HCT116 (cell line): ENCODE measurements at regions not wholly inside any gene's neighbourhood (a gene's known extent, or its start where the extent isn't known, plus 50 kb on each side); places are given as distances from the start of the nearest gene placed in this dataset.

Experiments used
- ATAC-seq: fragments of 200-7000 bp; cut with Tn5 transposase; 2 replicates; pipeline ENCODE4 v1.9.1; 2020; ENCODE audit warnings: mild to moderate bottlenecking, moderate library complexity
- BruUV-seq: library from RNA; stranded (reverse); fragments of 400-500 nt; replicated peaks from 2 replicates; lab custom pipeline; 2021; lab: Mats Ljungman, UMichigan
- CTCF ChIA-PET: fragments of 300-600 bp; sonication (Branson Sonifier 250); formaldehyde crosslinking; loops from one replicate; lab custom pipeline; 2021; ENCODE audit warnings: antibody characterized with exemption; lab: Charles Lee
- POLR2A ChIA-PET: fragments of 300-600, 350-600 bp; sonication (Branson Sonifier 250); formaldehyde crosslinking; loops from one replicate; lab custom pipeline; 2021; ENCODE audit warnings: antibody characterized with exemption; lab: Charles Lee
- RAD21 ChIA-PET, 2 experiments: fragments of 300-600 bp; sonication (Branson Sonifier 250); formaldehyde crosslinking; loops; one replicate each; lab custom pipeline; 2023; ENCODE audit warnings: low total read pairs in 2 of 2; ENCODE audit not compliant: uncharacterized antibody in 2 of 2, unreplicated experiment in 2 of 2, low non-redundant PET in 1 of 2; lab: Charles Lee
- DNase-seq: peaks from one replicate; pipeline ENCODE4 v3.0.0-alpha.2; 2010; ENCODE audit warnings: low read depth, low spot score
- H2AFZ ChIP-seq: fragments of 200-600 bp; shearing (Covaris generic), sonication (generic); 2 replicates; pipeline ENCODE4 v1.6.1; 2017; ENCODE audit warnings: low read depth, mixed run types, mixed read lengths, antibody characterized with exemption, low read length; ENCODE audit not compliant: poor library complexity, severe bottlenecking
- H3K27ac ChIP-seq: 2 replicates; pipeline ENCODE4 v1.5.1; 2012; ENCODE audit warnings: low read depth, low read length
- H3K27me3 ChIP-seq: fragments of 200-600 bp; sonication (generic); 2 replicates; pipeline ENCODE4 v1.6.1; 2016; ENCODE audit warnings: mixed run types, low read length, mixed read lengths; ENCODE audit not compliant: insufficient read depth
- H3K36me3 ChIP-seq, 2 experiments: fragments of 200-500 bp in 1 of 2; fragments of 200-600 bp in 1 of 2; sonication (Bioruptor generic) in 1 of 2; sonication (generic) in 1 of 2; 2 replicates each; pipeline versions ENCODE4 v1.5.1 to v1.6.1; 2014 to 2016; ENCODE audit warnings: low read length in 2 of 2, inconsistent platforms in 1 of 2, mixed read lengths in 1 of 2, mixed run types in 1 of 2; ENCODE audit not compliant: insufficient read depth in 2 of 2, control insufficient read depth in 1 of 2
- H3K4me1 ChIP-seq, 2 experiments: fragments of 200-600 bp in 1 of 2; sonication (generic) in 1 of 2; 2 replicates each; pipeline versions ENCODE4 v1.5.1 to v1.6.1; 2012 to 2017; ENCODE audit warnings: low read length in 2 of 2, inconsistent platforms in 1 of 2, mild to moderate bottlenecking in 1 of 2, mixed read lengths in 1 of 2, mixed run types in 1 of 2, moderate library complexity in 1 of 2; ENCODE audit not compliant: insufficient read depth in 2 of 2, control insufficient read depth in 1 of 2
- H3K4me2 ChIP-seq: fragments of 200-600 bp; sonication (generic); 2 replicates; pipeline ENCODE4 v1.6.1; 2017; ENCODE audit warnings: mixed run types, low read length, mixed read lengths
- H3K4me3 ChIP-seq, 2 experiments: fragments of 200-600 bp in 1 of 2; sonication (generic) in 1 of 2; replicated peaks in 1 of 2; 2 replicates each; pipeline ENCODE4 v1.5.1; 2011 to 2016; ENCODE audit warnings: low read length in 2 of 2, control low read depth in 1 of 2, low read depth in 1 of 2, mild to moderate bottlenecking in 1 of 2, mixed read lengths in 1 of 2, mixed run types in 1 of 2
- H3K79me2 ChIP-seq: fragments of 200-600 bp; sonication (generic); 2 replicates; pipeline ENCODE4 v1.6.1; 2017; ENCODE audit warnings: mild to moderate bottlenecking, mixed run types, low read length, moderate library complexity, mixed read lengths; ENCODE audit not compliant: insufficient read depth
- H3K9ac ChIP-seq: fragments of 200-600 bp; sonication (generic); 2 replicates; pipeline ENCODE4 v1.6.1; 2016; ENCODE audit warnings: low read length, mixed read lengths
- H3K9me2 ChIP-seq: fragments of 200-600 bp; sonication (generic), shearing (Covaris generic); 2 replicates; pipeline ENCODE4 v1.6.1; 2017; ENCODE audit warnings: mixed run types, mild to moderate bottlenecking, moderate library complexity; ENCODE audit not compliant: insufficient read depth
- H3K9me3 ChIP-seq, 2 experiments: fragments of 200-500 bp in 1 of 2; fragments of 200-600 bp in 1 of 2; sonication (Bioruptor generic) in 1 of 2; sonication (generic) in 1 of 2; 2 replicates each; pipeline ENCODE4 v1.6.1; 2014 to 2017; ENCODE audit warnings: low read length in 2 of 2, mixed read lengths in 2 of 2, inconsistent platforms in 1 of 2, low read depth in 1 of 2, mild to moderate bottlenecking in 1 of 2, mixed run types in 1 of 2, moderate library complexity in 1 of 2; ENCODE audit not compliant: control insufficient read depth in 1 of 2, insufficient read depth in 1 of 2
- H4K20me1 ChIP-seq: fragments of 200-600 bp; sonication (generic), shearing (Covaris generic); 2 replicates; pipeline ENCODE4 v1.6.1; 2017; ENCODE audit warnings: mixed run types, mild to moderate bottlenecking, moderate library complexity; ENCODE audit not compliant: insufficient read depth
- CBX3 ChIP-seq: IDR thresholded peaks from 2 replicates; pipeline ENCODE4 v1.6.1; 2012; ENCODE audit warnings: low read depth
- ELF1 ChIP-seq: IDR thresholded peaks from 2 replicates; pipeline ENCODE4 v1.6.1; 2012; ENCODE audit warnings: low read depth, borderline replicate concordance
- EZH2phosphoT487 ChIP-seq: fragments of 200-600 bp; IDR thresholded peaks from 2 replicates; pipeline ENCODE4 v1.6.1; 2018; ENCODE audit warnings: antibody characterized with exemption, borderline replicate concordance
- POLR2A ChIP-seq: IDR thresholded peaks from 2 replicates; pipeline ENCODE4 v1.7.0; 2011; ENCODE audit warnings: borderline replicate concordance; ENCODE audit not compliant: insufficient read depth, insufficient read length; ENCODE audit errors: extremely low read depth
- TCF7L2 ChIP-seq: IDR thresholded peaks from 2 replicates; pipeline ENCODE4 v1.7.0; 2011; ENCODE audit warnings: borderline replicate concordance, inconsistent platforms; ENCODE audit not compliant: insufficient read depth, insufficient read length; ENCODE audit errors: extremely low read depth
- ZFX ChIP-seq: fragments of 450-650 bp; IDR thresholded peaks from 2 replicates; pipeline ENCODE4 v1.6.1; 2017
- intact Hi-C: fragments of 100-400 bp; cut with micrococcal nuclease; formaldehyde crosslinking; loops from 2 replicates; pipeline ENCODE4 v1.10.0; 2022
- TF ChIP-seq, protein P1 (sequence below): IDR thresholded peaks from 2 replicates; pipeline ENCODE4 v1.6.1; 2012; ENCODE audit warnings: low read depth

DNA sequence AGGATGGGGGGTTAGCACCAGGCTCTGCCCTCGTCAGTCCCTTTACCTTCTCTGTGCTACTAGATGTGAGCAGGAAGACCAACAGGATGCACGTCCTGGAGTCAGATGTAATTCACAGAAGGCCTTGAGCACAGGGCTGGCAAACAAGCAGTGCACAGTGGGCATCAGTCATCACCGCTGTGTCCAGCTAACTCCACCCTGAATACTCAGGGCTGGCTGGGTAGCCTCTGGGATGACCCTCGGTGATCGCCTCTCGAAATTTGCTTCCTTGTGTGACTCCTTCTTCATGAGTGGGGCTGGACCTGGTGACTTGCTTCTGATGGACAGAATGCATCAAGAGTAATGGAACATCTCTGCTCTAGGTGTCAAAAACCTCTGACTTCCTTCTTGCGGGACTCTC lies 92.2 kb upstream of the TMPRSS2 start:
- H3K9me3 ChIP-seq = no peaks in the 10 kb centered on the region
- H4K20me1 ChIP-seq = no peaks in the 10 kb centered on the region
- POLR2A ChIA-PET = no interaction called here
- BruUV-seq = no TSS peak
- no peak overlapping the region for H2AFZ ChIP-seq
- no peaks in the 10 kb centered on the region for H3K36me3 ChIP-seq
- no peak overlapping the region for H3K27ac ChIP-seq
- H3K4me2 ChIP-seq = no peak overlapping the region
- H3K9ac ChIP-seq = no peak overlapping the region
- TF ChIP-seq POLR2A (no peak), ZFX (no peak), ELF1 (no peak), EZH2phosphoT487 (no peak), TCF7L2 (no peak), CBX3 (no peak)
- TF ChIP-seq, protein P1, sequence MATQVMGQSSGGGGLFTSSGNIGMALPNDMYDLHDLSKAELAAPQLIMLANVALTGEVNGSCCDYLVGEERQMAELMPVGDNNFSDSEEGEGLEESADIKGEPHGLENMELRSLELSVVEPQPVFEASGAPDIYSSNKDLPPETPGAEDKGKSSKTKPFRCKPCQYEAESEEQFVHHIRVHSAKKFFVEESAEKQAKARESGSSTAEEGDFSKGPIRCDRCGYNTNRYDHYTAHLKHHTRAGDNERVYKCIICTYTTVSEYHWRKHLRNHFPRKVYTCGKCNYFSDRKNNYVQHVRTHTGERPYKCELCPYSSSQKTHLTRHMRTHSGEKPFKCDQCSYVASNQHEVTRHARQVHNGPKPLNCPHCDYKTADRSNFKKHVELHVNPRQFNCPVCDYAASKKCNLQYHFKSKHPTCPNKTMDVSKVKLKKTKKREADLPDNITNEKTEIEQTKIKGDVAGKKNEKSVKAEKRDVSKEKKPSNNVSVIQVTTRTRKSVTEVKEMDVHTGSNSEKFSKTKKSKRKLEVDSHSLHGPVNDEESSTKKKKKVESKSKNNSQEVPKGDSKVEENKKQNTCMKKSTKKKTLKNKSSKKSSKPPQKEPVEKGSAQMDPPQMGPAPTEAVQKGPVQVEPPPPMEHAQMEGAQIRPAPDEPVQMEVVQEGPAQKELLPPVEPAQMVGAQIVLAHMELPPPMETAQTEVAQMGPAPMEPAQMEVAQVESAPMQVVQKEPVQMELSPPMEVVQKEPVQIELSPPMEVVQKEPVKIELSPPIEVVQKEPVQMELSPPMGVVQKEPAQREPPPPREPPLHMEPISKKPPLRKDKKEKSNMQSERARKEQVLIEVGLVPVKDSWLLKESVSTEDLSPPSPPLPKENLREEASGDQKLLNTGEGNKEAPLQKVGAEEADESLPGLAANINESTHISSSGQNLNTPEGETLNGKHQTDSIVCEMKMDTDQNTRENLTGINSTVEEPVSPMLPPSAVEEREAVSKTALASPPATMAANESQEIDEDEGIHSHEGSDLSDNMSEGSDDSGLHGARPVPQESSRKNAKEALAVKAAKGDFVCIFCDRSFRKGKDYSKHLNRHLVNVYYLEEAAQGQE = no peak
- no peaks in the 10 kb centered on the region for H3K79me2 ChIP-seq
- RAD21 ChIA-PET = no interaction called here
- H3K4me1 ChIP-seq = no peaks in the 10 kb centered on the region
- no peaks in the 10 kb centered on the region for H3K9me2 ChIP-seq
- H3K27me3 ChIP-seq = no peaks in the 10 kb centered on the region
- DNase-seq (no peak), ATAC-seq (no peak)
- CTCF ChIA-PET = interaction anchor here (1.0 kb wide), 1 partner anchor 12 kb away, joined by 3 read pairs; no protein-coding TSS in a partner anchor
- H3K4me3 ChIP-seq = no peak overlapping the region
- intact Hi-C loops = no loop called here
